CD4-positive, alpha-beta T cell (primary cell): ENCODE measurements at regions not wholly inside any gene's neighbourhood (a gene's known extent, or its start where the extent isn't known, plus 50 kb on each side); places are given as distances from the start of the nearest gene placed in this dataset.

ENCODE experiments used
- ATAC-seq: fragments of 200-7000 bp; cut with Tn5 transposase; one replicate; pipeline ENCODE4 v1.10.0; 2022; ENCODE audit warnings: mild to moderate bottlenecking; ENCODE audit not compliant: poor library complexity
- CTCF ChIA-PET: fragments of 350-600 bp; sonication (Branson Sonifier 250); formaldehyde crosslinking; loops from one replicate; lab custom pipeline; 2021; ENCODE audit warnings: antibody characterized with exemption, inconsistent platforms; lab: Charles Lee
- POLR2A ChIA-PET: fragments of 350-600 bp; sonication (Branson Sonifier 250); formaldehyde crosslinking; loops from one replicate; lab custom pipeline; 2021; ENCODE audit warnings: antibody characterized with exemption, inconsistent platforms; lab: Charles Lee
- DNase-seq, 14 experiments: peaks; one replicate each; pipeline ENCODE4 v3.0.0-alpha.2; 2013 to 2020; ENCODE audit warnings: mixed read lengths in 2 of 14
- H3K27ac ChIP-seq, 2 donors: one replicate each; pipeline versions ENCODE4 v1.5.1 to v1.7.0; 2013; ENCODE audit warnings: low read length in 2 of 2, low read depth in 1 of 2, mild to moderate bottlenecking in 1 of 2
- H3K27me3 ChIP-seq, 2 experiments: 1 replicate in 1 of 2; 2 replicates in 1 of 2; pipeline versions ENCODE4 v1.6.1 to v1.7.0; 2013; ENCODE audit warnings: low read length in 2 of 2, control low read depth in 1 of 2, mild to moderate bottlenecking in 1 of 2, moderate library complexity in 1 of 2; ENCODE audit not compliant: insufficient read depth in 2 of 2, control insufficient read depth in 1 of 2
- H3K36me3 ChIP-seq: one replicate; pipeline ENCODE4 v1.6.1; 2013; ENCODE audit warnings: low read length, control low read depth; ENCODE audit not compliant: insufficient read depth
- H3K4me1 ChIP-seq: one replicate; pipeline ENCODE4 v1.6.1; 2013; ENCODE audit warnings: low read length, control low read depth; ENCODE audit not compliant: insufficient read depth
- H3K4me3 ChIP-seq: one replicate; pipeline ENCODE4 v1.5.1; 2013; ENCODE audit warnings: mild to moderate bottlenecking, low read length, moderate library complexity
- H3K9me3 ChIP-seq, 2 experiments: 1 replicate in 1 of 2; 2 replicates in 1 of 2; pipeline versions ENCODE4 v1.6.1 to v1.7.0; 2013; ENCODE audit warnings: low read length in 2 of 2, mild to moderate bottlenecking in 2 of 2, control low read depth in 1 of 2, moderate library complexity in 1 of 2; ENCODE audit not compliant: control insufficient read depth in 1 of 2, insufficient read depth in 1 of 2
- H3K27ac Mint-ChIP-seq: one replicate; pipeline ENCODE4 v1.8.0; 2020; ENCODE audit warnings: mixed read lengths
- H3K27me3 Mint-ChIP-seq: one replicate; pipeline ENCODE4 v1.8.0; 2021; ENCODE audit warnings: mixed read lengths
- H3K36me3 Mint-ChIP-seq: one replicate; pipeline ENCODE4 v1.8.0; 2021; ENCODE audit warnings: low read depth, mixed read lengths
- H3K4me1 Mint-ChIP-seq: one replicate; pipeline ENCODE4 v1.8.0; 2021; ENCODE audit warnings: low read depth, mixed read lengths
- H3K4me3 Mint-ChIP-seq: one replicate; pipeline ENCODE4 v1.8.0; 2020; ENCODE audit warnings: mild to moderate bottlenecking, mixed read lengths
- H3K9me3 Mint-ChIP-seq: one replicate; pipeline ENCODE4 v1.8.0; 2020; ENCODE audit warnings: mixed read lengths
- intact Hi-C, 2 experiments: fragments of 100-400 bp; cut with DNase I in 1 of 2; cut with micrococcal nuclease in 1 of 2; formaldehyde crosslinking; loops; one replicate each; pipeline versions ENCODE4 v1.15.1 to v1.9.0; 2023 to 2025; cut with DNase I, micrococcal nuclease
- TF ChIP-seq, protein P1 (sequence below): fragments of 200-600 bp; IDR thresholded peaks from one replicate; pipeline ENCODE4 v1.8.0; 2022; ENCODE audit warnings: antibody characterized with exemption, mild to moderate bottlenecking

DNA sequence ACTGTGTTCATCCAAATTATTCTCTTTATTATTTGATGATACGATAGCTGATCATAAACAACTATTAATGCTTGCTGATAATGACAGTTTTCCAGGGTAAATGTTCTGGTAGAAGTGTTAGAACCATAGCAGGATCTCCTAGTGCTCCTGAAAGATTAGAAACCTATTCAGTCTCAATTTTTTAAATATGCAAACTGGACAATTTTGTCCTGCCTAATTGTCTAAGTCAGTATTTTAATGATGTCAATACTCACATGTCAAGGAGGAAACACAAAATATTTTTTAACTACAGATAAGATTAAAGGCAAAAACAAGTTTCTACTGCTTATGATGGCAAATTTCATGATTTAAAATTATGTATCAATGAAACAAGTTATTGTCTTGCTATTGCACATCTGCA lies 233.9 kb downstream of the RFPL4B start:
- TF ChIP-seq, protein P1, sequence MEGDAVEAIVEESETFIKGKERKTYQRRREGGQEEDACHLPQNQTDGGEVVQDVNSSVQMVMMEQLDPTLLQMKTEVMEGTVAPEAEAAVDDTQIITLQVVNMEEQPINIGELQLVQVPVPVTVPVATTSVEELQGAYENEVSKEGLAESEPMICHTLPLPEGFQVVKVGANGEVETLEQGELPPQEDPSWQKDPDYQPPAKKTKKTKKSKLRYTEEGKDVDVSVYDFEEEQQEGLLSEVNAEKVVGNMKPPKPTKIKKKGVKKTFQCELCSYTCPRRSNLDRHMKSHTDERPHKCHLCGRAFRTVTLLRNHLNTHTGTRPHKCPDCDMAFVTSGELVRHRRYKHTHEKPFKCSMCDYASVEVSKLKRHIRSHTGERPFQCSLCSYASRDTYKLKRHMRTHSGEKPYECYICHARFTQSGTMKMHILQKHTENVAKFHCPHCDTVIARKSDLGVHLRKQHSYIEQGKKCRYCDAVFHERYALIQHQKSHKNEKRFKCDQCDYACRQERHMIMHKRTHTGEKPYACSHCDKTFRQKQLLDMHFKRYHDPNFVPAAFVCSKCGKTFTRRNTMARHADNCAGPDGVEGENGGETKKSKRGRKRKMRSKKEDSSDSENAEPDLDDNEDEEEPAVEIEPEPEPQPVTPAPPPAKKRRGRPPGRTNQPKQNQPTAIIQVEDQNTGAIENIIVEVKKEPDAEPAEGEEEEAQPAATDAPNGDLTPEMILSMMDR = no peak
- intact Hi-C loops = no loop called here
- H3K27ac Mint-ChIP-seq = no peak overlapping the region
- no peaks in the 10 kb centered on the region for H3K27me3 ChIP-seq
- ChIA-PET CTCF (no interaction called here), POLR2A (no interaction called here)
- H3K4me3 ChIP-seq = no peak overlapping the region
- H3K4me3 Mint-ChIP-seq = no peak overlapping the region
- H3K9me3 Mint-ChIP-seq = peaks cover 3% of the 10 kb centered on the region
- H3K36me3 Mint-ChIP-seq = no peaks in the 10 kb centered on the region
- no peaks in the 10 kb centered on the region for H3K27me3 Mint-ChIP-seq
- H3K9me3 ChIP-seq = no peaks in the 10 kb centered on the region
- ATAC-seq (no peak), DNase-seq (no peak)
- no peaks in the 10 kb centered on the region for H3K36me3 ChIP-seq
- no peaks in the 10 kb centered on the region for H3K4me1 ChIP-seq
- no peaks in the 10 kb centered on the region for H3K4me1 Mint-ChIP-seq
- H3K27ac ChIP-seq = no peak overlapping the region

DNA sequence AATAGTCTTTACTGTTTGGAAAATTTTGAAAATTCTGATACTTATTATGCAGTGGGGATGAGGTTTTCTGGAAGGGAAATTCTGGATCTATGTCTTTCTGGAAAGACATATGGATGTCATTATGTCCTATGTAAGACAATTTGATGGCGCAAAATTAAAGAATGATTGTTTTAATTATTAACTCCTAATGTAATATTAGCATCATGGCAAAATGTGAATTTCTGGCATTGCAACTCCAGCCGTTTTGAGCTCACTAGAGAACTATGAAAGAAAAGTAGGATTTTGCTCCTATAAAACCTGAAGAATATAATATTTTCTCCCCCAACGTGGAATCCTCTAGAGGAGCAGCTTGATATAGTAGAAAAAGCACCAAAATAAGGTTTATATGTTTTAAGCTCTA lies 243.2 kb downstream of the RFPL4B start:
- Histone ChIP-seq H3K4me3 (no peak overlapping the region), H3K27ac (no peak overlapping the region), H3K36me3 (no peaks in the 10 kb centered on the region), H3K4me1 (no peaks in the 10 kb centered on the region), H3K27me3 (no peaks in the 10 kb centered on the region), H3K9me3 (no peaks in the 10 kb centered on the region)
- no peak overlapping the region for H3K4me3 Mint-ChIP-seq
- peaks cover 12% of the 10 kb centered on the region for H3K9me3 Mint-ChIP-seq
- no peak for DNase-seq
- no peak overlapping the region for H3K27ac Mint-ChIP-seq
- ATAC-seq = no peak
- ChIA-PET CTCF (no interaction called here), POLR2A (no interaction called here)
- no peaks in the 10 kb centered on the region for H3K27me3 Mint-ChIP-seq
- intact Hi-C loops = no loop called here
- no peaks in the 10 kb centered on the region for H3K36me3 Mint-ChIP-seq
- TF ChIP-seq, protein P1 = no peak
- H3K4me1 Mint-ChIP-seq = no peaks in the 10 kb centered on the region

GRCh38 chr6:112591329-112591728 lies 244.2 kb downstream of the RFPL4B start:
- TF ChIP-seq, protein P1 = no peak
- H3K27ac Mint-ChIP-seq = no peak overlapping the region
- H3K27me3 ChIP-seq = no peaks in the 10 kb centered on the region
- H3K9me3 Mint-ChIP-seq = peaks cover 12% of the 10 kb centered on the region
- DNase-seq (no peak), ATAC-seq (no peak)
- no peaks in the 10 kb centered on the region for H3K9me3 ChIP-seq
- H3K36me3 Mint-ChIP-seq = no peaks in the 10 kb centered on the region
- H3K36me3 ChIP-seq = no peaks in the 10 kb centered on the region
- H3K27me3 Mint-ChIP-seq = no peaks in the 10 kb centered on the region
- CTCF ChIA-PET = no interaction called here
- H3K4me1 ChIP-seq = no peaks in the 10 kb centered on the region
- POLR2A ChIA-PET = no interaction called here
- intact Hi-C loops = no loop called here
- H3K4me3 Mint-ChIP-seq = no peak overlapping the region
- H3K4me1 Mint-ChIP-seq = no peaks in the 10 kb centered on the region
- no peak overlapping the region for H3K4me3 ChIP-seq
- H3K27ac ChIP-seq = no peak overlapping the region
